GM12865 (cell line): ENCODE measurements at regions not wholly inside any gene's neighbourhood (a gene's known extent, or its start where the extent isn't known, plus 50 kb on each side); places are given as distances from the start of the nearest gene placed in this dataset.
A peak's percentile ranks its signal among the peaks of the same experiment; 100 is the strongest.
"Not testable (repeated sequence)": the region's sequence is repeated elsewhere in the genome, so short reads cannot be mapped to it uniquely, and the experiment has no call there.

ENCODE experiments used
- DNase-seq: peaks from one replicate; pipeline ENCODE4 v3.0.0; 2010; ENCODE audit warnings: low read depth
- H3K4me3 ChIP-seq: 2 replicates; pipeline ENCODE4 v1.5.1; 2011; ENCODE audit warnings: mild to moderate bottlenecking, low read depth, low read length, control low read depth
- TF ChIP-seq, protein P1 (sequence below): IDR thresholded peaks from 2 replicates; pipeline ENCODE4 v1.5.1; 2011; ENCODE audit warnings: low read length, control low read depth, low read depth, inconsistent platforms; ENCODE audit not compliant: insufficient read depth; ENCODE audit errors: missing control alignments

GRCh38 chr6:57822896-57823358, 505.5 kb downstream of the PRIM2 start:
- no peak overlapping the region for H3K4me3 ChIP-seq
- TF ChIP-seq, protein P1, sequence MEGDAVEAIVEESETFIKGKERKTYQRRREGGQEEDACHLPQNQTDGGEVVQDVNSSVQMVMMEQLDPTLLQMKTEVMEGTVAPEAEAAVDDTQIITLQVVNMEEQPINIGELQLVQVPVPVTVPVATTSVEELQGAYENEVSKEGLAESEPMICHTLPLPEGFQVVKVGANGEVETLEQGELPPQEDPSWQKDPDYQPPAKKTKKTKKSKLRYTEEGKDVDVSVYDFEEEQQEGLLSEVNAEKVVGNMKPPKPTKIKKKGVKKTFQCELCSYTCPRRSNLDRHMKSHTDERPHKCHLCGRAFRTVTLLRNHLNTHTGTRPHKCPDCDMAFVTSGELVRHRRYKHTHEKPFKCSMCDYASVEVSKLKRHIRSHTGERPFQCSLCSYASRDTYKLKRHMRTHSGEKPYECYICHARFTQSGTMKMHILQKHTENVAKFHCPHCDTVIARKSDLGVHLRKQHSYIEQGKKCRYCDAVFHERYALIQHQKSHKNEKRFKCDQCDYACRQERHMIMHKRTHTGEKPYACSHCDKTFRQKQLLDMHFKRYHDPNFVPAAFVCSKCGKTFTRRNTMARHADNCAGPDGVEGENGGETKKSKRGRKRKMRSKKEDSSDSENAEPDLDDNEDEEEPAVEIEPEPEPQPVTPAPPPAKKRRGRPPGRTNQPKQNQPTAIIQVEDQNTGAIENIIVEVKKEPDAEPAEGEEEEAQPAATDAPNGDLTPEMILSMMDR: no peak
- no peak for DNase-seq

GRCh38 chr6:57837622-57838209, 520.3 kb downstream of the PRIM2 start:
- DNase-seq, H3K4me3 ChIP-seq: not testable (repeated sequence)

DNA sequence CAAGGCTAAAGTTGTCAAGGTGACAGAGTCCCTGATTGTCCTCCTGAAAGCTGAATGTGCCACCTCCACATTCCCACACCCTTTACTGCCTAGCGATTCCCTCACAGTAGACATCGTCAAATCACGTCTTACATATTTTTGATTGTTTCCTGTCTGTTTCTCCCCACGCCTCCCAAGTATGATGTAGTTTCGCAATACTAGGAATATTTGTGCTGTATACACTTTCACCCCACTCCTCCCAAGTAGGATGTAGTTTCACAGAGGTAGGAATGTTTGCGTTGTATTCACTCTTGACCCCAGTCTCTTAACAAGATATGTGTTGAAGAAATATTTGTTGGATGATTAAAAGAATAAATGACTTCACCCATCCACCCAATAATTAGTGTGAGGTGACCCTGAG, 524.1 kb downstream of the PRIM2 start:
- H3K4me3 ChIP-seq, DNase-seq: not testable (repeated sequence)

DNA sequence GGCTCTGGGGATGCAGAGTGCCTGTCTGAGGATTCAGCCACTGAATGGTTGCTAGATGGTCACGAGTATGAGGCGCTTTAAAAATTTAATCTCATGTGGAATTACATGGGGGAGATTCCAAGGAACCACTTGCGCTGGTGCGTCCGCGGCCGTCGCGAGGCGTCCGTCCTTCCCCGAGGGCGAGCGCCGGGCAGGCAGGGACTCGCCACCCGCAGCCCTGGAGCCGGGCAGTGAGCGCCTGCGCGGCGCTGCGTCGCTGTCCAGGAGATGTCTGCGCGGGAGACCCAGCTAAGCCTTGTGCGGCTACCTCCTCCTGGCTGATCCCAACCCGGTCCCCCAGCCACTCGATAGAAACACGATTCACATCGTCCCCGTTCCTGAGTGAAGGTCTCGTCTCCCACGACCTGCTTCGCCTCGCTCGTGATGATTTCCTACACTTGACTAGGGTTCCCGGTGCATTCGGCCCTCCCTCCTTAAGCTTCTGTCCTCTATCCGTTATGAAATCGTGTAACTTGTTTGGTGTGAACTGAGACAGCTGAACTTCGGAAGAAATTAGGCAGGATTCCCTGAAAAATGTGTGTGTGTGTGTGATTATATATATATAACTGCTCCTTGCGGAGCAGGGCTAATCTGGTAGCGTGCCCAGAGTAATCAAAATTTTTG, 536.4 kb downstream of the PRIM2 start:
- not testable (repeated sequence) for H3K4me3 ChIP-seq, DNase-seq

- not testable (repeated sequence) for H3K4me3 ChIP-seq, DNase-seq
Observed at GRCh38 chr6:57860481-57861315, 543.3 kb downstream of the PRIM2 start.

GRCh38 chr6:57870083-57870482, 552.7 kb downstream of the PRIM2 start:
- H3K4me3 ChIP-seq, DNase-seq: not testable (repeated sequence)

DNA sequence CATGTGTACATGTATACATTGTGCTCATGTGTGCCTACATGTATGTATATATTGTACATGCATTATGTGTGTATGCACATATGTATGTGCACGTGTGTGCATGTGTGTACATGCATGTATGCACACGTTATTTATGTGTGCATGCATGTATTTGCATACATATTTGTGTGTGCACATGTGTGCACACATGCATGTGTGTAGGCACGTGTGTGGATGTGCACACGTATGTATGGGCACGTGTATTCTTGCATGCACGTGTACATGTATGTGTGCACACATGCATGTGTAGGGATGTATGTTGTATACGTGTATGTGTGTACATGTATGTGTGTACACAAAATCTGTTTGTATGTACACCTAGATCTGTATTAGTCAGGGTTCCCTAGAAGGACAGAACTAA, 556.0 kb downstream of the PRIM2 start:
- DNase-seq, H3K4me3 ChIP-seq: not testable (repeated sequence)

GRCh38 chr6:57876659-57877058, 559.2 kb downstream of the PRIM2 start:
- H3K4me3 ChIP-seq, DNase-seq: not testable (repeated sequence)

GRCh38 chr6:57877729-57878128, 560.3 kb downstream of the PRIM2 start:
- not testable (repeated sequence) for DNase-seq, H3K4me3 ChIP-seq

- DNase-seq, H3K4me3 ChIP-seq: not testable (repeated sequence)
Observed at GRCh38 chr6:57878792-57879191, 561.4 kb downstream of the PRIM2 start.

DNA sequence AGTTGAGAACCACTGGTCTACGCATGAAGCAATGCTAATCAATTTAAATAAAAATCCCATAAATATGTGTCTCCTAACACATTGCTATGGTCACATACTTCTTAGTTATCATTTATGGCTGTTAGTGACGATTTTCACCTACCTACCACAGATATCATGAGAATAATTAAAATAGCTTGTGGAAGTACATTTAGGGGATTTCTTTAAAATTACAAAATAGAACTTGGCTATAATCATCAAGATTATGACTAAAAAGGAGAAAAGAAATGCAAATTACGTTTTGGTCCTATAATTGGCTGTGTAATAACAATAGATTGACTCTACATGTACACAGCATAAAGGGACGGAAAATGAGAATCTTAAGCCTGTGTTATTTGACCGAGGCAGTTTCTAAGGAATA, 581.4 kb downstream of the PRIM2 start:
- not testable (repeated sequence) for H3K4me3 ChIP-seq
- DNase-seq: peak; percentile 14

DNA sequence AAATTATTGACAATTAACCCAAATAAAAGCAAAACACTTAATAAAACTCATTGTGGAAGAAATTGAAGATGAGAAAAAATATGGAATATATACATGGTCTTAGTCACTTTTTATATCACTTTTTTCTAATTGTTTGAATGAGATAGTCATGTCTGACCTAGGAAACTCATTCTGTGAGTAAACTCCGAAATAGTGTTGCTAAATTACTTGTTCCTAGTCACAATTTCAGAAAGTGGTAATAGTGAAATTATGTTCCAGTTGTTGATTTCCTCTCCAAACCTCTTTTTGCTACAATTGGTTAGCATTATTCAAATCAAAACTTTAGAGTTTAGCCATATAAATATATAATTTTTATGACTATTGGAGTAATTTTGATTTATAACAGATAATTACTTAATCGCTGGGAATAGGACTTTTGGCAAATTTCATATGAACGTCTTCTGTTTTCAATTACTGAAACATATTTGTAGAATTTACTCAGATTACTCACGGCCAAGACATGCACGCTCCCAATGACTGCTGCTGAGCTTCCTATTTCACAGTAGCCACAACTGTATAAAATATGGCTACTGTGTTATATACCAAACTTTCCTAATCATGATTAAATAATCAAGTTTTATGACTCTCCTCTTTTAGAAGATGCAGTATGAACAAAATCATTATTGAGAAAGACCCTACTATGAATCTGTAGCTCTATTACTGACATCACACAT, 583.4 kb downstream of the PRIM2 start:
- DNase-seq: peak; percentile 8
- not testable (repeated sequence) for H3K4me3 ChIP-seq

DNA sequence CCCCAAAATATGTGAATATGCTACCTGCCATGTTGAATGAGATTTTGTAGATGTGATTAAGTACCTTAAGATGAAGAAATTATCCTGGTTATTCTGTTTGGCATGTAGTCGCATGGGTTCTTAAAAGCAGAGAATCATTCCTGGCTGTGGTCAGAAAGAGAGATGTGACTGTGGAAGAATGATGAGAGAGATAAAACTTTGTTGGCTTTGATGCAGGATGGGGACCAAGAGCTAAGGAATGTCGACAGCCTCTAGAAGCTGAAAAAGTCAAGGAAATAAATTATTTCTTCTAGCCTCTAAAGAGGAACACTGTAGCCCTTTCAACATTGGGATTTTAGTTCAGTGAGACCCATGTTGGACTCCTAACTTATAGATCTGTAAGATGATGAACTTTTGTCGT, 584.0 kb downstream of the PRIM2 start:
- not testable (repeated sequence) for H3K4me3 ChIP-seq

GRCh38 chr6:57904356-57904755, 586.9 kb downstream of the PRIM2 start:
- not testable (repeated sequence) for DNase-seq, H3K4me3 ChIP-seq

More for the DNA sequence above, 584.0 kb downstream of the PRIM2 start:
- DNase-seq: not testable (repeated sequence)

- H3K4me3 ChIP-seq, DNase-seq: not testable (repeated sequence)
Observed at GRCh38 chr6:57915300-57915699, 597.9 kb downstream of the PRIM2 start.

- H3K4me3 ChIP-seq, DNase-seq: not testable (repeated sequence)
Observed at GRCh38 chr6:57942966-57943365, 625.5 kb downstream of the PRIM2 start.

DNA sequence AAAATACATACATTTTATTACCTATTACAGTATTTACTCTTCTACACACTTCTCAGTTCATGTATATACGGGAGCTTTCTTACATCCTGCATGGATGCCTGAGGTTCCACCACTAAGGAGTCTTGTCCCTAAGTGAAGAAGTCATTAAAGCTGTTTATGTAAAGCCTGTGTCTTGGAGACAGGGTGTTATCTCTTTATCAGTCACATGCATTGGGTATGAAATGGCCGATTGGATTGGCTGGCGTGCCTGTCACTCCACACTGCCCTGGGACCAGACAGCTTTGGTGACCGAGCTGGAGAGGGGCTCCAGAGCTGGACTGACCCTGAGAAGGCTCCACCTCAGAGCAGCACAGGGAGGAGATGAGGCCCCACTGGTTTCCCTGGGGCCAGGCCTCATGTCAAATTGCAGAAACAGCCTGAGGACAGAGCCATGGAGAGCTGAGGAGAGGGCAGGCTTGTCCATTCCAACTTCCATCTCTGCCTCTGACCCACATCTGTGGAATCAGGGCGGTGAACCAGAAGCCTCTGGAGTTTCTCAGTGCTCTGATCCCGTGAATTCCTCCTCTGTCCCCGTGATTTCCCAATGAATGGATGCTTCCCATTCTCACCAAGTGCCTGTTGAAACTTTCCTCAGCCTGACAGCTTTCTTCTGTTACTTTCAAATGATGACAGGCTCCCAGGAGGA, 628.8 kb downstream of the PRIM2 start:
- H3K4me3 ChIP-seq, DNase-seq: not testable (repeated sequence)
